ENCODE measurements at regions not wholly inside any gene's neighbourhood (a gene's known extent, or its start where the extent isn't known, plus 50 kb on each side); places are given as distances from the start of the nearest gene placed in this dataset.

GRCh38 chr3:159899166-159899565 is 89.5 kb upstream of the IL12A start:
- DNase-seq (ENCODE audit: low spot score), result no peak

- DNase-seq (ENCODE audit: low spot score), result no peak
Observed at GRCh38 chr3:159902546-159903314, 85.9 kb upstream of the IL12A start.

GRCh38 chr3:159904455-159904854 is 84.2 kb upstream of the IL12A start:
- no peak for DNase-seq (ENCODE audit: low spot score)

GRCh38 chr3:159904911-159905310 is 83.7 kb upstream of the IL12A start:
- DNase-seq (ENCODE audit: low spot score), result no peak

- no peak for DNase-seq (ENCODE audit: low spot score)
Observed at GRCh38 chr3:159907828-159908227, 80.8 kb upstream of the IL12A start.

DNA sequence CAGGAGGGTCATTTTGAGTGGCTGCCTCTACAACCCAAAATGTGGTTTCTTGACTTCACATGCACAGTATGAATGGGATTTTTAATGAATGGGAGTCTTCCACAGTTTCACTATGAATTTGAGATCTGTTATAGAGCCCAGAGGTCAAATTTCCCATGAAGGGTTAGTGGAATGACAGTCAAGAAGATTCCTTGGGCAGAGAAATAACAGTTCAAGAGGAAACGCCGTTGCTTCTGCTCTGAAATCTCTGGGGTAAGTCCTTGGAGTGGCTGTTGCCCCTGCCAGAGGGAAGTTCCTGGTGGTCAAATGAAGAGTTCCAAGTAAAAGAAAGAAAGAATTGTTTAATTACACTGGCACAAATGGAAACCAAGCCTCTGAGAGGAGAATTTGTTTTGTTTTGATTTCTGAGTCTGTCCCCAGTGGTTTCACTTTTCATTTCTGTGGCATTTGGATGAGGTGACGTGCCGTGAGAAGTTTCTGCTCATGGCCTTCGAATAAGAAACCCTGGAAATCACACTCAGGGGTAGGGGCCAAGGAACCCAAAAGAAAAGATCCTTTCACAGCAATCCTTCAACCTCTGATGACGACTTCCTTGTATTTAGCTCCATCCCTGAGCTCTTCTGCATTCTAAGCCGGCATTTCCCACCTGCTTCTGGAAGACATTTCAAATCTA is 77.5 kb upstream of the IL12A start:
- no peak for DNase-seq (ENCODE audit: low spot score)

GRCh38 chr3:159911664-159912037 is 77.0 kb upstream of the IL12A start:
- DNase-seq (ENCODE audit: low spot score), result no peak

DNA sequence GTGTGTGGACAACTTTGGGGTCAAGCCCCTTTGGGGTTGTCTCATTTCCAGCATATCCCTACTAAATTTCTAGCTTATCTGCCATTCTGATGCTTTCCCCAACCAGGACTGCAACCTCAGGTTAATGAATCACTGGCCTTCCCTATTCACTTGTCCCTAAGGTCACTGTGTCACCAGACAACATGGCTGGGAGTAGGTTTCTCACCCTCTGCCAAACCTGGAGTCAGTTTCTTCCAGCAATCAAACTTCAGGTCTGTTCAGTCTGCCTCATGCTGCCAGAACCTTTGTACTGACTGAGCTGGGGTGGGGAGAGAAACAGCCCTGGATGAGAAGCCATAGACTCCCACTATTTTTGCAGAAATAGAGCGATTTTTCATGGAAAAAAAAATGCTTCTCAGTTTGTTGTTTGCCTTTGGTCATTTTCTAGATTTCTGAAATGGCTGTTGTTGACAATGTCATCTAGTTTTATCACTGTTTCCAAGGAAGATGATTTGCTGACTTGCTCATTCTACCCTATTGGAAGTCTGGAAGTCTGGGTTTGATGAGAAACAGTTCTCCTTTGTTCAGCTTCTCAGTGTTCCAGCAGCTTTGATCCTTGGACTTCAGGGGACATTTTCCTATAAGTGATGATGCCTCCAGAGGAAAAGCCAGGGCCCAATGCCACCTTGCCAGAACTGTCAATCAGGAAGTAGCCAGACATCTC is 74.8 kb upstream of the IL12A start:
- DNase-seq (ENCODE audit: low spot score), result no peak

DNA sequence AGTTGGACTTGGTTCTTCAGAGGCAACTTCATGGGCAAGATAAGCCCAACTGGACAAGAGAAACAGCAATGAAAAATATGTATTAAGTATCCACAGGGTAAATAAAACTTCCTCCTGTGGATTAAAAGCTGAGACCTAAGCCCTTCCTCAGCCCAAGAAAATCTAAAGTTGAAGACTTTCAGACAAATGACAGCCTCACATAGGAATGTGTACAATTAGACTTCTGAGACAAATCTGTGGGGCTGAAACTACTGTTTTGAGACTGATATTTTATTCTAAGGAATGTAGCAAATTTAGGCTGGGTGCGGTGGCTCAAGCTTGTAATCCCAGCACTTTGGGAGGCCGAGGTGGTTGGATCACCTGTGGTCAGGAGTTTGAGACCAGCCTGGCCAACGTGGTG is 74.2 kb upstream of the IL12A start:
- DNase-seq (ENCODE audit: low spot score), result no peak

DNA sequence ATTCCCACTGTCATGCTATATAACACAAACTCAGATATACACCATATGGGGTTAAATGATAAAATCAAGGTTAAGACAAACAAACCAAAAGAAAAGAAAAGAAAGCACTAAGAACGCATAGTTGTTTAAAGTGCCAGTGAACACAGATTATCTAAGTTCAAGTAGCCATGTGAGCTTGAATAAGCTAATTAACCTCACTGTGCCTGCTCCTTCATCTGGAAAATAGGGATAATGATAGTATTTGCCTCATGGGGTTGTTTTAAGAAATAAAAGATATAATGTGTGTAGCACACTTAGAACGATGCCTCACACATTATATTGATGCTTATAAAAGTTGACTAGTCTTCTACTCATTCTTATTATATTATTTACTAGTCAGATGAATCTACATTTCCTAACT is 72.6 kb upstream of the IL12A start:
- DNase-seq (ENCODE audit: low spot score), result no peak

GRCh38 chr3:159917141-159917540 is 71.5 kb upstream of the IL12A start:
- no peak for DNase-seq (ENCODE audit: low spot score)

DNA sequence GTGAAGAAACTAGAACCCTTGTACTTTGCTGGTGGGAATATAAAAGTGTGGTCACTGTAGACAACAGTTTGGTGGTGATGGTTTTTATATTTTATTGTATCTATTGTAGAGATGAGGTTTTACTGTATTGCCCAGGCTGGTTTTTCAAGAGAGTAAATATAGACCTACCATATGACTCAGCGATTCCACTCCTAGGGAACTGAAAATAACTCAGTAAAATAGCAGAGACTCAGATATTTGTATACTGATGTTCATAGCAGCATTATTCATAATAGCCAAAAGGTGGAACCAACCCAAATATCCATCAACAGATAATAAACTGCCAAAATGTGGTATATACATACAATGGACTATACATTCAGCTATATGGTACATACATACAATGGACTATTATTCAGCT is 68.8 kb upstream of the IL12A start:
- no peak for DNase-seq (ENCODE audit: low spot score)

GRCh38 chr3:159922193-159922840 is 66.3 kb upstream of the IL12A start:
- DNase-seq (ENCODE audit: low spot score), result no peak

DNA sequence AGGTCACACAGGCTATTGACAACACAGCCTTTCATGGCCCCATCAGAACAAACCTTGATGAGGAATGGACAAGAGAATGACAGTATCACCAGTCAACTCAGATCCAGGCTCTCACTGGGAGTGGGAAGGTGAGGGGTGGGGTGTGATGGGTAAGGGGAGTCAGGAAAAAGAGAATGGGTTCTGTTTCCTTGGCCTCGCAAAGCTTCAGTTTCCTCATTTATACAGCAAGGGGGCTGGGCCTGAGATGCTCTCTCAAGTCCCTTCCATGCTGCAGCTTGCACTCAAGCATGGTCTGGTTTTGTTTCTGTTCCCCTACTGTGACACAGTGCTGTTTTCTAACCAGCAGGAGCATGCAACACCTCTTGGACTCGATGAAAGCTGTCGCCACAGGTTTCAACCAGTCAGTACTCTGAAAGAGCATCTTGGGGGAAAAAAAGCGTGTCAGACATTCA is 65.7 kb upstream of the IL12A start:
- DNase-seq (ENCODE audit: low spot score), result no peak

GRCh38 chr3:159923336-159923735 is 65.3 kb upstream of the IL12A start:
- no peak for DNase-seq (ENCODE audit: low spot score)

GRCh38 chr3:159923956-159924355 is 64.7 kb upstream of the IL12A start:
- DNase-seq (ENCODE audit: low spot score), result no peak

DNA sequence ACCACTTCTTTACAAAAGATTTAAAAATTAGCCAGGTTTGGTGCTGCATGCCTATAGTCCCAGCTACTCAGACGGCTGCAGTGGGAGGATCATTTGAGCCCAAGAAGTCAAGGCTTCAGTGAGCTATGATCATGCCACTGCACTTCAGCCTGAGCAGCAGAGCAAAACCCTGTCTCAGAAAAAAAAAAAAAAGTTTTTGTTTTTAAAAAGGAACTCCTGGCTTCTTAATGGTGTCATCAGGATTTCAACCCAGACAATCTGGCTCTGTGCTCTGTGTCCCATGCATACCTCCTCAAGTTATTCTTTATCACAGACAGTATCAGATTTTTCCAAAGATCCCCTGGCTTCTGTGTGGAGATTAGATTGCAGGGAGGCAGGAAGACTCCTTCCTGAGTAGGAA is 64.2 kb upstream of the IL12A start:
- no peak for DNase-seq (ENCODE audit: low spot score)

DNA sequence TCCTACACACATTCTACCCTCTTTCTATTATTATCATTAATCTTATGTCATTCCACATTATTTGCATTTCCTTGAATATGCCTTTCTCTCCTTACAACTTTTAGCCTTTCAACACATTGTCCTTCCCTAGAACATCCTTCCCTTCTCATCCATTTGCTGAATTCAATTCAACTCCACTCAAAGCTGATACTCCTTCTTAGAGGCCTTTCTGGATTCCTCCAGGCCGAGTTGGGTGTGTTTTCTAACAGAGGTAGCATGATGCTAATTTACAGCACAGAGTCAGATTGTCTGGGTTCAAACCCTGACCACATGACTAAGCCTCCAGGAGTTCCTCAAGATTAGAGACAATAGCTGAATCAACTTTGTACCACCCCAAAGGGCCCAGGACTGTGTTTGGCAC is 63.4 kb upstream of the IL12A start:
- no peak for DNase-seq (ENCODE audit: low spot score)

DNA sequence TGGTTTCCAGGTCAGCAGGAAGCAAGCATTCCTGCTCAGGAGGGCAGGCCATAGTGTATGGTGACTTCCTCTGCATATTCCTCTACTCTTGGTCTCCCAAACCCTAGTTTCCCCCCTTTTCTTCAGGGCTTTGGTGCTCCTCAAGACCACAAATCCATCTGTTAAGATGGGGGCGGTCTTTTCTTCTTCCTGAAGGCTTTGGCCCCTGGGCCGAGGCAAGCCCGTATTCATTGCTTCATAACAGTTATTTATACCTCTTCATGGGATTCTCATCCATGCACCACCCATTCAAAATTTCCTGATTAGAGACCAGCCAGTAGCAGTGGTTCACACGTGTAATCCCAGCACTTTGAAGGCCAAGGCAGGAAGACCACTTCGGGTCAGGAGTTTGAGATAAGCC is 62.1 kb upstream of the IL12A start:
- DNase-seq (ENCODE audit: low spot score), result no peak

DNA sequence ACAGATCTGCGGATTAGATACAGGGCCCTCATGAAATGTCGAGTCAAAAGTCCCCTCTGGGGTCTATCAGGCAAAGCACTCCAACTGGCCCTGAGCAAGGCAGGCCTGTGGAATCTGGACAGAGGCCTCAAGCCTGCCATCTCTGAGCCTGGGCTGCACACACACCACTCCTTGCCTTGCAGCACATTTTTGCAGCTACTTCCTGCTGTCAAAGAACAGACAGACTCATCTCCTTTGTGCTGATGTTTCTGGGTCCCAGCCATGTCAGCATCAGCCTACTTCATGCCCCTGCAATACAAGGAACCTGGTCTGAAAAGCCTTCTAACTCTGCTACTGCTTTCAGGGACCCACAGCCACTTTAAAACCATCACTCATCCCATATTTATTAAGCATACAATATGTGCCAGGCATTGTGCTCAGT is 60.6 kb upstream of the IL12A start:
- no peak for DNase-seq (ENCODE audit: low spot score)

GRCh38 chr3:159928666-159929065 is 60.0 kb upstream of the IL12A start:
- DNase-seq (ENCODE audit: low spot score), result no peak
